ENCODE measurements at regions not wholly inside any gene's neighbourhood (a gene's known extent, or its start where the extent isn't known, plus 50 kb on each side); places are given as distances from the start of the nearest gene placed in this dataset.

- Histone ChIP-seq H3K4me1 (ENCODE audit: low read depth) (peaks cover 26% of the 10 kb centered on the region), H3K4me3 (no peak overlapping the region), H3K36me3 (no peaks in the 10 kb centered on the region), H3K9me3 (ENCODE audit: low read depth) (no peaks in the 10 kb centered on the region), H3K27me3 (no peaks in the 10 kb centered on the region), H3K27ac (no peak overlapping the region)
- peak in 1 of 2 donors; percentile 9 for DNase-seq (ENCODE audit: low read depth in 1 of 2, low spot score in 1 of 2)
- TF ChIP-seq, protein P1, sequence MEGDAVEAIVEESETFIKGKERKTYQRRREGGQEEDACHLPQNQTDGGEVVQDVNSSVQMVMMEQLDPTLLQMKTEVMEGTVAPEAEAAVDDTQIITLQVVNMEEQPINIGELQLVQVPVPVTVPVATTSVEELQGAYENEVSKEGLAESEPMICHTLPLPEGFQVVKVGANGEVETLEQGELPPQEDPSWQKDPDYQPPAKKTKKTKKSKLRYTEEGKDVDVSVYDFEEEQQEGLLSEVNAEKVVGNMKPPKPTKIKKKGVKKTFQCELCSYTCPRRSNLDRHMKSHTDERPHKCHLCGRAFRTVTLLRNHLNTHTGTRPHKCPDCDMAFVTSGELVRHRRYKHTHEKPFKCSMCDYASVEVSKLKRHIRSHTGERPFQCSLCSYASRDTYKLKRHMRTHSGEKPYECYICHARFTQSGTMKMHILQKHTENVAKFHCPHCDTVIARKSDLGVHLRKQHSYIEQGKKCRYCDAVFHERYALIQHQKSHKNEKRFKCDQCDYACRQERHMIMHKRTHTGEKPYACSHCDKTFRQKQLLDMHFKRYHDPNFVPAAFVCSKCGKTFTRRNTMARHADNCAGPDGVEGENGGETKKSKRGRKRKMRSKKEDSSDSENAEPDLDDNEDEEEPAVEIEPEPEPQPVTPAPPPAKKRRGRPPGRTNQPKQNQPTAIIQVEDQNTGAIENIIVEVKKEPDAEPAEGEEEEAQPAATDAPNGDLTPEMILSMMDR (IDR thresholded peaks at IDR 0.05; ENCODE audit: low read depth, low read length), result no peak
These were observed 50.1 kb upstream of the ARMC2 start for GRCh38 chr6:108797951-108798669.

Data from cardiac muscle cell (in vitro differentiated cells and primary cell).